ENCODE measurements at regions not wholly inside any gene's neighbourhood (a gene's known extent, or its start where the extent isn't known, plus 50 kb on each side); places are given as distances from the start of the nearest gene placed in this dataset.
A peak's percentile ranks its signal among the peaks of the same experiment; 100 is the strongest.

GRCh38 chr9:727767-728166 lies 113.7 kb upstream of the DMRT1 start:
- no peak for DNase-seq (ENCODE audit: low read depth, low spot score)
- Histone ChIP-seq H3K27ac (ENCODE audit: low read depth, low read length) (no peak overlapping the region), H3K4me3 (ENCODE audit: low read depth, low read length) (no peak overlapping the region), H3K9me3 (ENCODE audit: control insufficient read depth, insufficient read depth, low read length) (no peaks in the 10 kb centered on the region), H3K27me3 (ENCODE audit: control insufficient read depth, insufficient read depth, low read length) (no peaks in the 10 kb centered on the region)
- ChIA-PET POLR2A (no interaction called here), CTCF (no interaction called here)
- no peak for TF ChIP-seq CTCF (IDR thresholded peaks at IDR 0.05; ENCODE audit: low read depth, low read length)

GRCh38 chr9:728535-728934 lies 113.0 kb upstream of the DMRT1 start:
- DNase-seq (ENCODE audit: low read depth, low spot score) = no peak
- POLR2A ChIA-PET = no interaction called here
- Histone ChIP-seq H3K4me3 (ENCODE audit: low read depth, low read length) (no peak overlapping the region), H3K27me3 (ENCODE audit: control insufficient read depth, insufficient read depth, low read length) (no peaks in the 10 kb centered on the region), H3K27ac (ENCODE audit: low read depth, low read length) (no peak overlapping the region), H3K9me3 (ENCODE audit: control insufficient read depth, insufficient read depth, low read length) (no peaks in the 10 kb centered on the region)
- no peak for TF ChIP-seq CTCF (IDR thresholded peaks at IDR 0.05; ENCODE audit: low read depth, low read length)
- CTCF ChIA-PET = no interaction called here

GRCh38 chr9:731474-731873 lies 110.0 kb upstream of the DMRT1 start:
- POLR2A ChIA-PET = no interaction called here
- no peak for DNase-seq (ENCODE audit: low read depth, low spot score)
- Histone ChIP-seq H3K4me3 (ENCODE audit: low read depth, low read length) (no peak overlapping the region), H3K27me3 (ENCODE audit: control insufficient read depth, insufficient read depth, low read length) (no peaks in the 10 kb centered on the region), H3K27ac (ENCODE audit: low read depth, low read length) (no peak overlapping the region), H3K9me3 (ENCODE audit: control insufficient read depth, insufficient read depth, low read length) (no peaks in the 10 kb centered on the region)
- CTCF ChIA-PET = no interaction called here
- no peak for TF ChIP-seq CTCF (IDR thresholded peaks at IDR 0.05; ENCODE audit: low read depth, low read length)

- no peak overlapping the region for H3K4me3 ChIP-seq (ENCODE audit: low read depth, low read length)
- peak overlapping the region; percentile 80 for H3K27ac ChIP-seq (ENCODE audit: low read depth, low read length)
- no peak for TF ChIP-seq CTCF (IDR thresholded peaks at IDR 0.05; ENCODE audit: low read depth, low read length)
- H3K9me3 ChIP-seq (ENCODE audit: control insufficient read depth, insufficient read depth, low read length) = no peaks in the 10 kb centered on the region
- CTCF ChIA-PET = no interaction called here
- no peaks in the 10 kb centered on the region for H3K27me3 ChIP-seq (ENCODE audit: control insufficient read depth, insufficient read depth, low read length)
- DNase-seq (ENCODE audit: low read depth, low spot score) = peak; percentile 89
- POLR2A ChIA-PET = interaction anchor here (0.7 to 0.9 kb wide), 4 partner anchors 18 to 40 kb away, joined by 3 to 6 read pairs (median 3); no protein-coding TSS in a partner anchor
Observed at GRCh38 chr9:734831-735511, 106.5 kb upstream of the DMRT1 start.

- POLR2A ChIA-PET = interaction anchor here (1.2 to 2.6 kb wide), 4 partner anchors 12 to 31 kb away, joined by 3 to 7 read pairs (median 5); no protein-coding TSS in a partner anchor
- CTCF ChIA-PET = interaction anchor here (0.7 to 1.4 kb wide), 4 partner anchors 20 to 123 kb away, joined by 3 to 4 read pairs (median 4); no protein-coding TSS in a partner anchor
- DNase-seq (ENCODE audit: low read depth, low spot score) = no peak
Observed at GRCh38 chr9:737400-738120, 103.9 kb upstream of the DMRT1 start.

More at GRCh38 chr9:737400-738120, 103.9 kb upstream of the DMRT1 start:
- no peak overlapping the region for H3K4me3 ChIP-seq (ENCODE audit: low read depth, low read length)
- H3K9me3 ChIP-seq (ENCODE audit: control insufficient read depth, insufficient read depth, low read length) = no peaks in the 10 kb centered on the region
- H3K27me3 ChIP-seq (ENCODE audit: control insufficient read depth, insufficient read depth, low read length) = no peaks in the 10 kb centered on the region
- peak overlapping the region; percentile 93 for H3K27ac ChIP-seq (ENCODE audit: low read depth, low read length)
- TF ChIP-seq CTCF (IDR thresholded peaks at IDR 0.05; ENCODE audit: low read depth, low read length) = no peak

All from AG04450 (cell line).